ENCODE measurements at regions not wholly inside any gene's neighbourhood (a gene's known extent, or its start where the extent isn't known, plus 50 kb on each side); places are given as distances from the start of the nearest gene placed in this dataset.
"Not testable (repeated sequence)": the region's sequence is repeated elsewhere in the genome, so short reads cannot be mapped to it uniquely, and the experiment has no call there.

- DNase-seq (ENCODE audit: low spot score): no peak
These were observed 621.6 kb upstream of the CHRM3 start for GRCh38 chr1:238764779-238765178.

GRCh38 chr1:238753252-238753651, 633.1 kb upstream of the CHRM3 start:
- DNase-seq (ENCODE audit: low spot score): no peak

- DNase-seq (ENCODE audit: low spot score): no peak
These were observed 634.0 kb upstream of the CHRM3 start for GRCh38 chr1:238752327-238752726.

GRCh38 chr1:238745069-238745468, 641.3 kb upstream of the CHRM3 start:
- no peak for DNase-seq (ENCODE audit: low spot score)

GRCh38 chr1:238738892-238739291, 647.5 kb upstream of the CHRM3 start:
- no peak for DNase-seq (ENCODE audit: low spot score)

GRCh38 chr1:238727670-238728069, 658.7 kb upstream of the CHRM3 start:
- DNase-seq (ENCODE audit: low spot score): no peak

- DNase-seq (ENCODE audit: low spot score): no peak
These were observed 663.6 kb upstream of the CHRM3 start for GRCh38 chr1:238722812-238723211.

GRCh38 chr1:238710697-238711096, 675.7 kb upstream of the CHRM3 start:
- DNase-seq (ENCODE audit: low spot score): no peak

GRCh38 chr1:238701024-238701423, 685.3 kb upstream of the CHRM3 start:
- DNase-seq (ENCODE audit: low spot score): no peak

GRCh38 chr1:238690415-238690814, 696.0 kb upstream of the CHRM3 start:
- DNase-seq (ENCODE audit: low spot score): no peak

GRCh38 chr1:238684576-238684975, 701.8 kb upstream of the CHRM3 start:
- not testable (repeated sequence) for DNase-seq (ENCODE audit: low spot score)

GRCh38 chr1:238681451-238681850, 704.9 kb upstream of the CHRM3 start:
- DNase-seq (ENCODE audit: low spot score): no peak

- no peak for DNase-seq (ENCODE audit: low spot score)
These were observed 705.3 kb upstream of the CHRM3 start for GRCh38 chr1:238681021-238681420.

GRCh38 chr1:238677567-238677966, 708.8 kb upstream of the CHRM3 start:
- DNase-seq (ENCODE audit: low spot score): no peak

- no peak for DNase-seq (ENCODE audit: low spot score)
These were observed 711.1 kb upstream of the CHRM3 start for GRCh38 chr1:238675221-238675620.

- no peak for DNase-seq (ENCODE audit: low spot score)
These were observed 712.1 kb upstream of the CHRM3 start for GRCh38 chr1:238674316-238674715.

GRCh38 chr1:238673561-238673960, 712.8 kb upstream of the CHRM3 start:
- no peak for DNase-seq (ENCODE audit: low spot score)

GRCh38 chr1:238672806-238673205, 713.6 kb upstream of the CHRM3 start:
- no peak for DNase-seq (ENCODE audit: low spot score)

- no peak for DNase-seq (ENCODE audit: low spot score)
These were observed 714.1 kb upstream of the CHRM3 start for GRCh38 chr1:238672262-238672661.

GRCh38 chr1:238664139-238664538, 722.2 kb upstream of the CHRM3 start:
- no peak for DNase-seq (ENCODE audit: low spot score)

GRCh38 chr1:238660849-238661248, 725.5 kb upstream of the CHRM3 start:
- DNase-seq (ENCODE audit: low spot score): no peak

GRCh38 chr1:238658763-238659162, 727.6 kb upstream of the CHRM3 start:
- DNase-seq (ENCODE audit: low spot score): no peak

- no peak for DNase-seq (ENCODE audit: low spot score)
These were observed 732.6 kb upstream of the CHRM3 start for GRCh38 chr1:238653693-238654321.

GRCh38 chr1:238652346-238652968, 733.9 kb upstream of the CHRM3 start:
- no peak for DNase-seq (ENCODE audit: low spot score)

All from CD4-positive, alpha-beta T cell treated with Interleukin-15 for 4 hours (primary cell).